MM.1S (cell line): ENCODE measurements at regions not wholly inside any gene's neighbourhood (a gene's known extent, or its start where the extent isn't known, plus 50 kb on each side); places are given as distances from the start of the nearest gene placed in this dataset.

ENCODE experiments used
- EZH2 ChIP-seq: fragments of 300-600 bp; sonication (generic); optimal IDR thresholded peaks from 2 replicates; pipeline ENCODE3; 2017; ENCODE audit warnings: low read depth, mild to moderate bottlenecking, antibody characterized with exemption, low read length, mixed read lengths
- TF ChIP-seq, protein P1 (sequence below): fragments of 300-600 bp; sonication (generic); IDR thresholded peaks from 2 replicates; pipeline ENCODE4 v1.5.1; 2016; ENCODE audit warnings: antibody characterized with exemption, low read length, mixed read lengths

DNA sequence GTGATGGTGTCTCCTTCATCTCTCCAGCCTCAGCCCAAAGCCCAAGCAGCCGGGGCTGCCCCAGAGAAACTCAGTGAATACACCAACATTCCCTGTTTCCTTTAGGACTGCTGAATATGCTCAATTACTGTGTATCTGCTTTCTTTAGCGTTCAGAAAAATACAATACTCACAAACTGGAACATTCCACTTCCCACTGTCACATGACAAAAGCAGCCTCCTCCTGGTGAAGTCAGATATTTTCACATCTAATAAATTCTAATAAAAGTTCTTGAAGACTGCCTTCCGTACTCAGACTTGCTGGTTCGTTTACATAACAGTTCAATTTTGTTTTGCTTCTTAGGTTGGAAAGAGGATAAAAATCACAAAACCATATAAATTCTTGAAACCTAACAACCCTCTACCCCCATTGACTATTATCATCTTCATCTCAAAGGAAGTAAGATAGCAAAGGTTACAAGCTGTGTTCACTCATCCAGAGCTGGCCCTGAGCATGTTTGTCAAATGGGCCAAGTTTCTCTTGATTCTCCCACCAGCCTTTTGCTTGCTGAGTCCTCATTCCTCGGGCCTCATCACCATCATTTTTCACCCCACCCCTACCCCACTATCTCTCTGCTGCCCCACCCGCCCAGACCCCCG is 190.8 kb upstream of the HNRNPA3 start:
- TF ChIP-seq EZH2: no peak
- TF ChIP-seq, protein P1, sequence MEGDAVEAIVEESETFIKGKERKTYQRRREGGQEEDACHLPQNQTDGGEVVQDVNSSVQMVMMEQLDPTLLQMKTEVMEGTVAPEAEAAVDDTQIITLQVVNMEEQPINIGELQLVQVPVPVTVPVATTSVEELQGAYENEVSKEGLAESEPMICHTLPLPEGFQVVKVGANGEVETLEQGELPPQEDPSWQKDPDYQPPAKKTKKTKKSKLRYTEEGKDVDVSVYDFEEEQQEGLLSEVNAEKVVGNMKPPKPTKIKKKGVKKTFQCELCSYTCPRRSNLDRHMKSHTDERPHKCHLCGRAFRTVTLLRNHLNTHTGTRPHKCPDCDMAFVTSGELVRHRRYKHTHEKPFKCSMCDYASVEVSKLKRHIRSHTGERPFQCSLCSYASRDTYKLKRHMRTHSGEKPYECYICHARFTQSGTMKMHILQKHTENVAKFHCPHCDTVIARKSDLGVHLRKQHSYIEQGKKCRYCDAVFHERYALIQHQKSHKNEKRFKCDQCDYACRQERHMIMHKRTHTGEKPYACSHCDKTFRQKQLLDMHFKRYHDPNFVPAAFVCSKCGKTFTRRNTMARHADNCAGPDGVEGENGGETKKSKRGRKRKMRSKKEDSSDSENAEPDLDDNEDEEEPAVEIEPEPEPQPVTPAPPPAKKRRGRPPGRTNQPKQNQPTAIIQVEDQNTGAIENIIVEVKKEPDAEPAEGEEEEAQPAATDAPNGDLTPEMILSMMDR: no peak
